ENCODE measurements at regions not wholly inside any gene's neighbourhood (a gene's known extent, or its start where the extent isn't known, plus 50 kb on each side); places are given as distances from the start of the nearest gene placed in this dataset.

GRCh38 chr5:74978345-74978744 lies 74.0 kb downstream of the GCNT4 start:
- no peaks in the 10 kb centered on the region for H3K27me3 ChIP-seq
- no peaks in the 10 kb centered on the region for H3K36me3 ChIP-seq (replicated peaks; ENCODE audit: insufficient read depth, low read depth)
- H2AFZ ChIP-seq = no peak overlapping the region
- no peaks in the 10 kb centered on the region for H4K20me1 ChIP-seq (ENCODE audit: insufficient read depth, poor library complexity, severe bottlenecking)
- no peak overlapping the region for H3K4me2 ChIP-seq
- 95% methylated on average over 1 of the region's 1 CpG for WGBS (ENCODE audit: low lambda C conversion rate, missing lambda C conversion rate)
- H3K4me3 ChIP-seq = no peak overlapping the region
- H3K27ac ChIP-seq = no peak overlapping the region
- H3K4me1 ChIP-seq (ENCODE audit: insufficient read depth) = no peaks in the 10 kb centered on the region
- no peaks in the 10 kb centered on the region for H3K9me2 ChIP-seq (replicated peaks; ENCODE audit: insufficient read depth)
- H3K9me3 ChIP-seq (ENCODE audit: low read depth) = no peaks in the 10 kb centered on the region
- TF ChIP-seq, protein P1, sequence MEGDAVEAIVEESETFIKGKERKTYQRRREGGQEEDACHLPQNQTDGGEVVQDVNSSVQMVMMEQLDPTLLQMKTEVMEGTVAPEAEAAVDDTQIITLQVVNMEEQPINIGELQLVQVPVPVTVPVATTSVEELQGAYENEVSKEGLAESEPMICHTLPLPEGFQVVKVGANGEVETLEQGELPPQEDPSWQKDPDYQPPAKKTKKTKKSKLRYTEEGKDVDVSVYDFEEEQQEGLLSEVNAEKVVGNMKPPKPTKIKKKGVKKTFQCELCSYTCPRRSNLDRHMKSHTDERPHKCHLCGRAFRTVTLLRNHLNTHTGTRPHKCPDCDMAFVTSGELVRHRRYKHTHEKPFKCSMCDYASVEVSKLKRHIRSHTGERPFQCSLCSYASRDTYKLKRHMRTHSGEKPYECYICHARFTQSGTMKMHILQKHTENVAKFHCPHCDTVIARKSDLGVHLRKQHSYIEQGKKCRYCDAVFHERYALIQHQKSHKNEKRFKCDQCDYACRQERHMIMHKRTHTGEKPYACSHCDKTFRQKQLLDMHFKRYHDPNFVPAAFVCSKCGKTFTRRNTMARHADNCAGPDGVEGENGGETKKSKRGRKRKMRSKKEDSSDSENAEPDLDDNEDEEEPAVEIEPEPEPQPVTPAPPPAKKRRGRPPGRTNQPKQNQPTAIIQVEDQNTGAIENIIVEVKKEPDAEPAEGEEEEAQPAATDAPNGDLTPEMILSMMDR (IDR thresholded peaks at IDR 0.05; ENCODE audit: poor library complexity) = no peak
- TF ChIP-seq EZH2phosphoT487 (IDR thresholded peaks at IDR 0.05; ENCODE audit: low read depth, severe bottlenecking, unreplicated experiment) = no peak
- no peak for TF ChIP-seq EZH2 (IDR thresholded peaks at IDR 0.05; ENCODE audit: borderline replicate concordance)
- H3K79me2 ChIP-seq = no peaks in the 10 kb centered on the region
- DNase-seq (ENCODE audit: low spot score) = no peak

DNA sequence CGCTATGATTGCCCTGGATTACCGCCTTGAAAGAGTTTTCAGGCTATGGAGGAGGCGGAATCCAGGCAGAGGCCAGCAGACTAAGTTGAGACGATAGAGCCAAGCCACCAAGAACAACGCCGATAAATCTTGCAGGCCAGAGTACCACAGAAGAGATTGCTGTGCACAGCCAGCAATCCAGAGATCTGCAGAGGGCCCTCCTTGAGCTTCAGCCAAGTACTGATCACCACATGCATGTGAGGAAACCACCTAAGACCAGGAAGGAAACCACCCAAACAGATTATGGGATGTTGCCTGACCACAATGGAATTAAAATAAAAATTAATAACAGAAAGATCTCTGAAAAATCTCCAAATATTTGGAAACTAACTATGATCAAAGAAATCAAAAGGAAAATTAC lies 74.9 kb downstream of the GCNT4 start:
- no peaks in the 10 kb centered on the region for H3K36me3 ChIP-seq (replicated peaks; ENCODE audit: insufficient read depth, low read depth)
- H3K79me2 ChIP-seq = no peaks in the 10 kb centered on the region
- H3K4me1 ChIP-seq (ENCODE audit: insufficient read depth) = no peaks in the 10 kb centered on the region
- no peak overlapping the region for H3K4me2 ChIP-seq
- no peak overlapping the region for H3K4me3 ChIP-seq
- H3K9me2 ChIP-seq (replicated peaks; ENCODE audit: insufficient read depth) = no peaks in the 10 kb centered on the region
- H4K20me1 ChIP-seq (ENCODE audit: insufficient read depth, poor library complexity, severe bottlenecking) = no peaks in the 10 kb centered on the region
- WGBS (ENCODE audit: low lambda C conversion rate, missing lambda C conversion rate) = 89% methylated on average over 6 of the region's 6 CpGs
- no peaks in the 10 kb centered on the region for H3K27me3 ChIP-seq
- H3K27ac ChIP-seq = no peak overlapping the region
- DNase-seq (ENCODE audit: low spot score) = no peak
- TF ChIP-seq, protein P1 (IDR thresholded peaks at IDR 0.05; ENCODE audit: poor library complexity) = no peak
- TF ChIP-seq EZH2 (IDR thresholded peaks at IDR 0.05; ENCODE audit: borderline replicate concordance) = no peak
- no peak for TF ChIP-seq EZH2phosphoT487 (IDR thresholded peaks at IDR 0.05; ENCODE audit: low read depth, severe bottlenecking, unreplicated experiment)
- no peak overlapping the region for H2AFZ ChIP-seq
- no peaks in the 10 kb centered on the region for H3K9me3 ChIP-seq (ENCODE audit: low read depth)

DNA sequence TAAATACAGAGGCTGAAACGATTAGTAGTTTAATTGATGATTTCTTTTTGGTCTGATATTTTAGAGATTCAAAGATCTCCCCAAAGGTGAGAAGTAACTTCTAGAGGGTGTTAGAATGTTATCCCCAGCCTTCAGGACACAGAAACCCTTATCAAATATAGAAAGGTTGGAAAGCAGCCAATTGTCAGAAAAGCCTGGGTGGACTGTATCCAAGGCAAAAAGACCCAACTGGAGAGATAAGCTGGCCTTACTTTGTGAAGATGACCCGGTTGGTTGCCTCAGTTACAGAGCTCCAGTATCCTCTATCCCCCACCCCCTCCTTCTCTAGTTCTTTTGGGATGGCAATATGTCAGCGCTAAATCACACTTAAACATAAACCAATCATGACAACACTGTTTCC lies 75.7 kb downstream of the GCNT4 start:
- H3K27me3 ChIP-seq = no peaks in the 10 kb centered on the region
- H3K9me2 ChIP-seq (replicated peaks; ENCODE audit: insufficient read depth) = no peaks in the 10 kb centered on the region
- H3K36me3 ChIP-seq (replicated peaks; ENCODE audit: insufficient read depth, low read depth) = no peaks in the 10 kb centered on the region
- TF ChIP-seq, protein P1 (IDR thresholded peaks at IDR 0.05; ENCODE audit: poor library complexity) = no peak
- TF ChIP-seq EZH2phosphoT487 (IDR thresholded peaks at IDR 0.05; ENCODE audit: low read depth, severe bottlenecking, unreplicated experiment) (no peak), EZH2 (IDR thresholded peaks at IDR 0.05; ENCODE audit: borderline replicate concordance) (no peak)
- H2AFZ ChIP-seq = no peak overlapping the region
- H3K4me2 ChIP-seq = no peak overlapping the region
- no peaks in the 10 kb centered on the region for H3K79me2 ChIP-seq
- H3K4me1 ChIP-seq (ENCODE audit: insufficient read depth) = peaks cover 5% of the 10 kb centered on the region
- no peaks in the 10 kb centered on the region for H4K20me1 ChIP-seq (ENCODE audit: insufficient read depth, poor library complexity, severe bottlenecking)
- WGBS (ENCODE audit: low lambda C conversion rate, missing lambda C conversion rate) = 91% methylated on average over 3 of the region's 3 CpGs
- H3K27ac ChIP-seq = no peak overlapping the region
- no peaks in the 10 kb centered on the region for H3K9me3 ChIP-seq (ENCODE audit: low read depth)
- H3K4me3 ChIP-seq = no peak overlapping the region
- no peak for DNase-seq (ENCODE audit: low spot score)

GRCh38 chr5:74975582-74975981 lies 76.8 kb downstream of the GCNT4 start:
- Histone ChIP-seq H2AFZ (no peak overlapping the region), H4K20me1 (ENCODE audit: insufficient read depth, poor library complexity, severe bottlenecking) (no peaks in the 10 kb centered on the region), H3K27ac (no peak overlapping the region), H3K27me3 (no peaks in the 10 kb centered on the region), H3K4me3 (no peak overlapping the region), H3K4me1 (ENCODE audit: insufficient read depth) (peaks cover 13% of the 10 kb centered on the region), H3K4me2 (no peak overlapping the region), H3K9me3 (ENCODE audit: low read depth) (no peaks in the 10 kb centered on the region), H3K36me3 (replicated peaks; ENCODE audit: insufficient read depth, low read depth) (no peaks in the 10 kb centered on the region), H3K9me2 (replicated peaks; ENCODE audit: insufficient read depth) (no peaks in the 10 kb centered on the region), H3K79me2 (no peaks in the 10 kb centered on the region)
- no peak for TF ChIP-seq EZH2phosphoT487 (IDR thresholded peaks at IDR 0.05; ENCODE audit: low read depth, severe bottlenecking, unreplicated experiment)
- TF ChIP-seq, protein P1 (IDR thresholded peaks at IDR 0.05; ENCODE audit: poor library complexity) = no peak
- no peak for DNase-seq (ENCODE audit: low spot score)
- WGBS (ENCODE audit: low lambda C conversion rate, missing lambda C conversion rate) = 97% methylated on average over 3 of the region's 3 CpGs
